ENCODE measurements at regions not wholly inside any gene's neighbourhood (a gene's known extent, or its start where the extent isn't known, plus 50 kb on each side); places are given as distances from the start of the nearest gene placed in this dataset.

DNA sequence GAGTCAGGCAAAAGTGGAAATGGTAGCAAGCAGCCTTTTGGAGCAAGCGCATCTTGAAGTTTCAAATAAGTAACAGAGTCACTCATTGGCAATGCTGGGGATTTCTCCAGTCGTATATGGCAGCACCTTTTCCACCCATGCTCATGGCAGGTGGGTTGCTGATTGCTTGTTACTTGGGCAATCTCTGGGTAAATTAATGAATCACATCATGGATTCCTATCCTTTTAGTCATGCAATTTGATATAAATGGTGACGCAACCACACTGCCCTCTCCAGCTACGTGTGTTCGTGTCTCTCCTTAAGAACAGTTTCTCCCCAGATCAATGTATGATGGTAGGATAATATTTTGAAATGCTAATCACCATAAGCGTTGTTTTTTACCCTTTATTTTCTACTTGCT lies 339.9 kb upstream of the KCNH8 start (continued):
- TF ChIP-seq RAD21 (IDR thresholded peaks at IDR 0.05 in 1 of 2, conservative IDR thresholded peaks at IDR 0.05 in 1 of 2; ENCODE audit: low read depth in 2 of 2, low read length in 2 of 2) (no peak), SAP30 (IDR thresholded peaks at IDR 0.05; ENCODE audit: insufficient read depth, insufficient replicate concordance, low read length) (no peak)

All from H1 (cell line).